Endothelial cell of umbilical vein (primary cell): ENCODE measurements at regions not wholly inside any gene's neighbourhood (a gene's known extent, or its start where the extent isn't known, plus 50 kb on each side); places are given as distances from the start of the nearest gene placed in this dataset.

Experiments used
- BruUV-seq: library from RNA; stranded (reverse); fragments of 400-500 nt; replicated peaks from 2 replicates; lab custom pipeline; 2021; lab: Mats Ljungman, UMichigan
- CTCF ChIA-PET: fragments of 300-600, 350-600 bp; sonication (Branson Sonifier 250); formaldehyde crosslinking; loops from one replicate; lab custom pipeline; 2021; ENCODE audit warnings: antibody characterized with exemption, inconsistent platforms; lab: Charles Lee
- POLR2A ChIA-PET: fragments of 300-600, 350-600 bp; sonication (Branson Sonifier 250); formaldehyde crosslinking; loops from one replicate; lab custom pipeline; 2021; ENCODE audit warnings: antibody characterized with exemption, inconsistent platforms; lab: Charles Lee
- DNase-seq: peaks from one replicate; pipeline ENCODE4 v3.0.0-alpha.2; 2011; ENCODE audit warnings: low read depth, low spot score
- FAIRE-seq: peaks from 2 replicates; lab custom pipeline; 2011; peaks lifted over from hg19 to GRCh38; lab: Jason Lieb, UNC
- H2AFZ ChIP-seq: 2 replicates; pipeline ENCODE4 v1.6.0; 2012; ENCODE audit warnings: low read depth, low read length, control low read depth, inconsistent platforms
- H3K27ac ChIP-seq: 2 replicates; pipeline ENCODE4 v1.5.1; 2011; ENCODE audit warnings: low read depth, mild to moderate bottlenecking, control low read depth, low read length, moderate library complexity; ENCODE audit not compliant: insufficient read depth
- H3K27me3 ChIP-seq, 2 experiments: 2 replicates each; pipeline versions ENCODE4 v1.6.0 to v1.6.1; 2011; ENCODE audit warnings: low read length in 2 of 2, mixed read lengths in 1 of 2; ENCODE audit not compliant: control insufficient read depth in 2 of 2, insufficient read depth in 2 of 2
- H3K36me3 ChIP-seq, 2 experiments: 2 replicates in 1 of 2; 3 replicates in 1 of 2; pipeline ENCODE4 v1.5.1; 2011; ENCODE audit warnings: low read length in 2 of 2, mild to moderate bottlenecking in 1 of 2, moderate library complexity in 1 of 2; ENCODE audit not compliant: control insufficient read depth in 2 of 2, insufficient read depth in 2 of 2; ENCODE audit errors: extremely low read depth in 1 of 2
- H3K4me1 ChIP-seq: 3 replicates; pipeline ENCODE4 v1.5.1; 2011; ENCODE audit warnings: mild to moderate bottlenecking, low read length; ENCODE audit not compliant: control insufficient read depth, insufficient read depth; ENCODE audit errors: extremely low read depth
- H3K4me2 ChIP-seq: 2 replicates; pipeline ENCODE4 v1.6.1; 2011; ENCODE audit warnings: low read length, control low read depth, mixed read lengths; ENCODE audit not compliant: insufficient read depth
- H3K4me3 ChIP-seq, 3 experiments: fragments of 200-600 bp in 1 of 3; sonication (generic), shearing (Covaris generic) in 1 of 3; replicated peaks in 1 of 3; 2 replicates each; pipeline ENCODE4 v1.5.1; 2011 to 2016; ENCODE audit warnings: control low read depth in 3 of 3, low read length in 3 of 3, mild to moderate bottlenecking in 2 of 3, inconsistent platforms in 1 of 3, low read depth in 1 of 3, moderate library complexity in 1 of 3; ENCODE audit not compliant: insufficient read depth in 1 of 3
- H3K79me2 ChIP-seq: 2 replicates; pipeline ENCODE4 v1.6.0; 2012; ENCODE audit warnings: low read length, inconsistent platforms; ENCODE audit not compliant: control insufficient read depth, insufficient read depth
- H3K9ac ChIP-seq: replicated peaks from 2 replicates; pipeline ENCODE3; 2011; ENCODE audit warnings: low read length, control low read depth; ENCODE audit not compliant: insufficient read depth; ENCODE audit errors: extremely low read depth
- H3K9me1 ChIP-seq: replicated peaks from 3 replicates; pipeline ENCODE4 v1.6.0; 2011; ENCODE audit warnings: mild to moderate bottlenecking, low read length; ENCODE audit not compliant: control insufficient read depth, insufficient read depth; ENCODE audit errors: extremely low read depth
- H3K9me3 ChIP-seq: replicated peaks from 2 replicates; pipeline ENCODE4 v1.5.1; 2012; ENCODE audit warnings: low read length, inconsistent platforms; ENCODE audit not compliant: control insufficient read depth, insufficient read depth
- H4K20me1 ChIP-seq: replicated peaks from 2 replicates; pipeline ENCODE3; 2011; ENCODE audit warnings: mild to moderate bottlenecking, low read length; ENCODE audit not compliant: control insufficient read depth, insufficient read depth; ENCODE audit errors: extremely low read depth
- EZH2 ChIP-seq: IDR thresholded peaks from 2 replicates; pipeline ENCODE4 v1.6.1; 2012; ENCODE audit warnings: borderline replicate concordance, low read depth, mild to moderate bottlenecking, moderate library complexity, low read length, inconsistent platforms; ENCODE audit not compliant: severe bottlenecking
- FOS ChIP-seq: IDR thresholded peaks from 2 replicates; pipeline ENCODE4 v1.6.1; 2011; ENCODE audit warnings: mild to moderate bottlenecking, low read length, moderate library complexity, borderline replicate concordance; ENCODE audit not compliant: insufficient read depth
- GATA2 ChIP-seq: IDR thresholded peaks from 2 replicates; pipeline ENCODE4 v1.7.0; 2011; ENCODE audit warnings: low read depth, mild to moderate bottlenecking, moderate library complexity, mixed read lengths, low read length; ENCODE audit not compliant: insufficient read length, insufficient read depth
- JUN ChIP-seq: IDR thresholded peaks from 2 replicates; pipeline ENCODE4 v1.6.1; 2011; ENCODE audit warnings: borderline replicate concordance, low read depth; ENCODE audit not compliant: insufficient read length, insufficient read depth
- MYC ChIP-seq: IDR thresholded peaks from one replicate; pipeline ENCODE4 v1.6.1; 2011; ENCODE audit warnings: mild to moderate bottlenecking, low read depth, low read length
- POLR2A ChIP-seq: IDR thresholded peaks from 2 replicates; pipeline ENCODE4 v1.6.1; 2012; ENCODE audit warnings: low read depth, mild to moderate bottlenecking, control low read depth, low read length
- POLR2AphosphoS5 ChIP-seq: IDR thresholded peaks from 2 replicates; pipeline ENCODE4 v1.6.1; 2012; ENCODE audit warnings: low read depth, mild to moderate bottlenecking, control low read depth, low read length, moderate library complexity; ENCODE audit not compliant: insufficient read depth
- dilution Hi-C: fragments of 300-500 bp; cut with MboI; formaldehyde crosslinking; loops from one replicate; pipeline ENCODE4 v1.15.0; 2019; ENCODE audit warnings: low sequenced_read_pairs; ENCODE audit not compliant: extremely low pct_ligation_motif_present
- intact Hi-C: fragments of 100-400 bp; cut with micrococcal nuclease; formaldehyde crosslinking; loops from one replicate; pipeline ENCODE4 v1.10.0; 2022
- TF ChIP-seq, protein P1 (sequence below), 2 donors: IDR thresholded peaks; 1 replicate in 1 of 2; 2 replicates in 1 of 2; pipeline ENCODE4 v1.5.1; 2011; ENCODE audit warnings: low read length in 2 of 2, mild to moderate bottlenecking in 2 of 2, moderate library complexity in 2 of 2, control low read depth in 1 of 2, inconsistent platforms in 1 of 2, low read depth in 1 of 2; ENCODE audit not compliant: insufficient read depth in 1 of 2; ENCODE audit errors: extremely low read depth in 1 of 2
- TF ChIP-seq, protein P2 (sequence below): IDR thresholded peaks from 2 replicates; pipeline ENCODE4 v1.6.1; 2011; ENCODE audit not compliant: insufficient read depth, insufficient read length

DNA sequence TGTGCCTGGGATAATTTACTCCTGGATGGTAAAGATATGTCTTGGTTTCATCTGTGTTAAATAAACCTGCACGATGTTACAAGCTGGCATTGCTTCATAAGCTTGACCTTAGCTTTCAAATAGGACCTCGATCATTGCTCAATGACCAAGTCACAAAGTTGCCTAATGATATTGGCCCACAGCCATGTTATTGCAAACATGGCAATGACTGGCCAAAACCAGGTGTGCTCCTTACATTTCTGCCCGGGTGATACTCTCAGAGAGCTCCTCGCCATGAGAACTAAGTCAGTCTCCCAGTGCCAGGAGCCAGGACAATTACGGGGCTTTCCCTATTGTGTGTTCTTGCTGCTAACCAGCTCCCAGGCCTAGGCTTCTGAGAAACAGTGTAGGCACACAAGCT, 72.5 kb upstream of the CYP1B1 start:
- H3K27ac ChIP-seq, result no peak overlapping the region
- no peak for TF ChIP-seq POLR2AphosphoS5
- TF ChIP-seq, protein P1, sequence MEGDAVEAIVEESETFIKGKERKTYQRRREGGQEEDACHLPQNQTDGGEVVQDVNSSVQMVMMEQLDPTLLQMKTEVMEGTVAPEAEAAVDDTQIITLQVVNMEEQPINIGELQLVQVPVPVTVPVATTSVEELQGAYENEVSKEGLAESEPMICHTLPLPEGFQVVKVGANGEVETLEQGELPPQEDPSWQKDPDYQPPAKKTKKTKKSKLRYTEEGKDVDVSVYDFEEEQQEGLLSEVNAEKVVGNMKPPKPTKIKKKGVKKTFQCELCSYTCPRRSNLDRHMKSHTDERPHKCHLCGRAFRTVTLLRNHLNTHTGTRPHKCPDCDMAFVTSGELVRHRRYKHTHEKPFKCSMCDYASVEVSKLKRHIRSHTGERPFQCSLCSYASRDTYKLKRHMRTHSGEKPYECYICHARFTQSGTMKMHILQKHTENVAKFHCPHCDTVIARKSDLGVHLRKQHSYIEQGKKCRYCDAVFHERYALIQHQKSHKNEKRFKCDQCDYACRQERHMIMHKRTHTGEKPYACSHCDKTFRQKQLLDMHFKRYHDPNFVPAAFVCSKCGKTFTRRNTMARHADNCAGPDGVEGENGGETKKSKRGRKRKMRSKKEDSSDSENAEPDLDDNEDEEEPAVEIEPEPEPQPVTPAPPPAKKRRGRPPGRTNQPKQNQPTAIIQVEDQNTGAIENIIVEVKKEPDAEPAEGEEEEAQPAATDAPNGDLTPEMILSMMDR (IDR thresholded peaks at IDR 0.05; ENCODE audit: extremely low read depth in 1 of 2, insufficient read depth in 1 of 2, low read depth in 1 of 2, low read length in 2 of 2), result no peak
- TF ChIP-seq, protein P2, sequence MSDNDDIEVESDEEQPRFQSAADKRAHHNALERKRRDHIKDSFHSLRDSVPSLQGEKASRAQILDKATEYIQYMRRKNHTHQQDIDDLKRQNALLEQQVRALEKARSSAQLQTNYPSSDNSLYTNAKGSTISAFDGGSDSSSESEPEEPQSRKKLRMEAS, result no peak
- TF ChIP-seq GATA2, result no peak
- TF ChIP-seq POLR2A, result no peak
- no peak for TF ChIP-seq JUN
- no peak for TF ChIP-seq MYC
- no peak for TF ChIP-seq EZH2
- TF ChIP-seq FOS, result no peak
- CTCF ChIA-PET, result interaction anchor here (0.9 kb wide), 1 partner anchor 12 kb away, joined by 3 read pairs; no protein-coding TSS in a partner anchor
- POLR2A ChIA-PET, result no interaction called here
- H3K4me2 ChIP-seq, result no peak overlapping the region
- dilution Hi-C loops (no loop called here), intact Hi-C loops (loop anchor here (5.0 kb wide), 1 partner anchor 229 kb away; the partner anchor contains the start of gene ATL2)
- peaks cover 15% of the 10 kb centered on the region for H3K4me1 ChIP-seq
- H3K9me1 ChIP-seq, result no peaks in the 10 kb centered on the region
- H3K9me3 ChIP-seq, result no peaks in the 10 kb centered on the region
- H3K27me3 ChIP-seq, result no peaks in the 10 kb centered on the region
- H3K79me2 ChIP-seq, result no peaks in the 10 kb centered on the region
- no peak overlapping the region for H3K4me3 ChIP-seq
- H2AFZ ChIP-seq, result no peak overlapping the region
- no peaks in the 10 kb centered on the region for H4K20me1 ChIP-seq
- no peaks in the 10 kb centered on the region for H3K36me3 ChIP-seq
- FAIRE-seq (no peak), DNase-seq (no peak)
- BruUV-seq, result no TSS peak
- H3K9ac ChIP-seq, result no peak overlapping the region
